IMR-90 (cell line): ENCODE measurements at regions not wholly inside any gene's neighbourhood (a gene's known extent, or its start where the extent isn't known, plus 50 kb on each side); places are given as distances from the start of the nearest gene placed in this dataset.

Experiments
- ATAC-seq: fragments of 200-7000 bp; cut with Tn5 transposase; 2 replicates; pipeline ENCODE4 v1.9.1; 2020; ENCODE audit warnings: low read depth, mild to moderate bottlenecking, moderate library complexity
- BruUV-seq: library from RNA; stranded (reverse); fragments of 400-500 nt; replicated peaks from 2 replicates; lab custom pipeline; 2021; lab: Mats Ljungman, UMichigan
- CTCF ChIA-PET: fragments of 300-600 bp; formaldehyde crosslinking; extraction: SDS; loops from one replicate; lab custom pipeline; 2021; ENCODE audit warnings: antibody characterized with exemption; lab: Yijun Ruan, JAX
- POLR2A ChIA-PET: fragments of 300-600 bp; sonication (Branson Sonifier 250); formaldehyde crosslinking; loops from one replicate; lab custom pipeline; 2022; ENCODE audit warnings: antibody characterized with exemption; ENCODE audit not compliant: unreplicated experiment; lab: Charles Lee
- DNase-seq: peaks from one replicate; pipeline ENCODE4 v3.0.0; 2013
- H2AFZ ChIP-seq: replicated peaks from 2 replicates; pipeline ENCODE3; 2013; ENCODE audit warnings: low read length, mild to moderate bottlenecking; ENCODE audit not compliant: poor library complexity
- H2AK5ac ChIP-seq: 2 replicates; pipeline ENCODE4 v1.6.1; 2013; ENCODE audit warnings: low read depth, low read length, inconsistent platforms
- H2AK9ac ChIP-seq: replicated peaks from 2 replicates; pipeline ENCODE3; 2013; ENCODE audit warnings: mild to moderate bottlenecking, low read depth, low read length, moderate library complexity; ENCODE audit not compliant: poor library complexity
- H2BK120ac ChIP-seq: 2 replicates; pipeline ENCODE4 v1.6.1; 2013; ENCODE audit warnings: low read depth, low read length, inconsistent platforms
- H2BK15ac ChIP-seq: 3 replicates; pipeline ENCODE4 v1.6.1; 2013; ENCODE audit warnings: low read depth, low read length, inconsistent platforms
- H2BK20ac ChIP-seq: 2 replicates; pipeline ENCODE4 v1.6.1; 2013; ENCODE audit warnings: low read depth, mild to moderate bottlenecking, inconsistent platforms, low read length, moderate library complexity
- H2BK5ac ChIP-seq: 2 replicates; pipeline ENCODE4 v1.6.1; 2013; ENCODE audit warnings: mild to moderate bottlenecking, low read depth, low read length, inconsistent platforms; ENCODE audit not compliant: poor library complexity, severe bottlenecking
- H3K14ac ChIP-seq: replicated peaks from 2 replicates; pipeline ENCODE4 v1.6.1; 2013; ENCODE audit warnings: low read depth, low read length, inconsistent platforms
- H3K18ac ChIP-seq: 2 replicates; pipeline ENCODE4 v1.6.1; 2013; ENCODE audit warnings: low read depth, low read length, control low read depth
- H3K23ac ChIP-seq: 2 replicates; pipeline ENCODE4 v1.6.1; 2013; ENCODE audit warnings: low read depth, low read length, inconsistent platforms
- H3K27ac ChIP-seq: 2 replicates; pipeline ENCODE4 v1.5.1; 2013; ENCODE audit warnings: mild to moderate bottlenecking, control low read depth, low read length; ENCODE audit not compliant: insufficient read depth
- H3K27me3 ChIP-seq: 2 replicates; pipeline ENCODE4 v1.6.1; 2013; ENCODE audit warnings: low read length; ENCODE audit not compliant: control insufficient read depth, insufficient read depth
- H3K36me3 ChIP-seq: 2 replicates; pipeline ENCODE4 v1.6.1; 2013; ENCODE audit warnings: low read length, mixed read lengths; ENCODE audit not compliant: control insufficient read depth, insufficient read depth
- H3K4ac ChIP-seq: 2 replicates; pipeline ENCODE4 v1.6.1; 2013; ENCODE audit warnings: low read depth, low read length, inconsistent platforms
- H3K4me1 ChIP-seq: 2 replicates; pipeline ENCODE4 v1.6.1; 2013; ENCODE audit warnings: low read length, mixed read lengths; ENCODE audit not compliant: control insufficient read depth, insufficient read depth
- H3K4me2 ChIP-seq: 2 replicates; pipeline ENCODE4 v1.6.1; 2013; ENCODE audit warnings: low read depth, mild to moderate bottlenecking, control low read depth, low read length, moderate library complexity
- H3K4me3 ChIP-seq: 2 replicates; pipeline ENCODE4 v1.5.1; 2013; ENCODE audit warnings: low read depth, mild to moderate bottlenecking, control low read depth, low read length, moderate library complexity; ENCODE audit not compliant: insufficient read depth
- H3K56ac ChIP-seq: 2 replicates; pipeline ENCODE4 v1.6.1; 2013; ENCODE audit warnings: low read length, inconsistent platforms; ENCODE audit not compliant: insufficient read depth; ENCODE audit errors: extremely low read depth
- H3K79me1 ChIP-seq, 2 experiments: 2 replicates each; pipeline ENCODE4 v1.6.1; 2013; ENCODE audit warnings: low read length in 2 of 2, inconsistent platforms in 1 of 2, low read depth in 1 of 2
- H3K9ac ChIP-seq: 2 replicates; pipeline ENCODE4 v1.6.1; 2013; ENCODE audit warnings: low read depth, low read length, control low read depth
- H3K9me1 ChIP-seq: 2 replicates; pipeline ENCODE4 v1.6.1; 2013; ENCODE audit warnings: low read length, inconsistent platforms; ENCODE audit not compliant: insufficient read depth
- H3K9me3 ChIP-seq: 2 replicates; pipeline ENCODE4 v1.6.1; 2013; ENCODE audit warnings: low read length; ENCODE audit not compliant: control insufficient read depth, insufficient read depth
- H4K20me1 ChIP-seq: 2 replicates; pipeline ENCODE4 v1.6.1; 2013; ENCODE audit warnings: low read length, inconsistent platforms; ENCODE audit not compliant: insufficient read depth
- H4K5ac ChIP-seq: 2 replicates; pipeline ENCODE4 v1.6.1; 2013; ENCODE audit warnings: mild to moderate bottlenecking, low read depth, low read length, control low read depth
- H4K8ac ChIP-seq, 2 experiments: 2 replicates each; pipeline ENCODE4 v1.6.1; 2013; ENCODE audit warnings: low read depth in 2 of 2, low read length in 2 of 2, control low read depth in 1 of 2, inconsistent platforms in 1 of 2
- H4K91ac ChIP-seq: 2 replicates; pipeline ENCODE4 v1.6.1; 2013; ENCODE audit warnings: low read depth, low read length, inconsistent platforms; ENCODE audit not compliant: insufficient read depth
- CEBPB ChIP-seq: IDR thresholded peaks from 2 replicates; pipeline ENCODE4 v1.6.1; 2012; ENCODE audit warnings: low read depth, low read length, improper control_type of control experiment
- CTCF ChIP-seq: conservative IDR thresholded peaks from 2 replicates; pipeline ENCODE4 v1.5.1; 2012; ENCODE audit warnings: mild to moderate bottlenecking, low read depth, low read length, improper control_type of control experiment
- MAZ ChIP-seq: IDR thresholded peaks from 2 replicates; pipeline ENCODE4 v1.6.1; 2012; ENCODE audit warnings: low read depth, mild to moderate bottlenecking, low read length, improper control_type of control experiment, moderate library complexity, borderline replicate concordance
- MXI1 ChIP-seq: IDR thresholded peaks from 2 replicates; pipeline ENCODE4 v1.6.1; 2012; ENCODE audit warnings: low read depth, mild to moderate bottlenecking, low read length, moderate library complexity, borderline replicate concordance
- POLR2A ChIP-seq: IDR thresholded peaks from 2 replicates; pipeline ENCODE4 v1.6.1; 2012; ENCODE audit warnings: mild to moderate bottlenecking, low read depth, low read length
- RCOR1 ChIP-seq: IDR thresholded peaks from 2 replicates; pipeline ENCODE4 v1.6.1; 2012; ENCODE audit warnings: mild to moderate bottlenecking, low read length, improper control_type of control experiment; ENCODE audit not compliant: insufficient replicate concordance
- RFX5 ChIP-seq: IDR thresholded peaks from 2 replicates; pipeline ENCODE4 v1.8.0; 2012; ENCODE audit warnings: low read depth, mild to moderate bottlenecking, low read length, moderate library complexity
- WGBS, 2 experiments: methylation state at CpG; one replicate each; pipeline versions ENCODE4 v1.1.5 to v1.1.7; 2013; ENCODE audit warnings: missing lambda C conversion rate in 2 of 2; ENCODE audit not compliant: insufficient read length in 1 of 2; ENCODE audit errors: extremely low coverage in 2 of 2; 5-methylcytosine and 5-hydroxymethylcytosine counted together
- dilution Hi-C: fragments of 300-500 bp; cut with HindIII; formaldehyde crosslinking; loops from one replicate; pipeline ENCODE4 v1.14.3; 2018; ENCODE audit warnings: low sequenced_read_pairs; ENCODE audit not compliant: unreplicated experiment
- in situ Hi-C: fragments of 300-500 bp; cut with MboI; formaldehyde crosslinking; loops from 3 replicates; pipeline ENCODE4 v1.14.3; 2019; ENCODE audit warnings: low sequenced_read_pairs, inconsistent platforms, mixed read lengths
- intact Hi-C: fragments of 100-400 bp; cut with micrococcal nuclease; formaldehyde crosslinking; loops from 2 replicates; pipeline ENCODE4 v1.10.0; 2022
- TF ChIP-seq, protein P1 (sequence below): fragments of 150-350 bp; IDR thresholded peaks from 2 replicates; pipeline ENCODE4 v1.6.1; 2017; ENCODE audit warnings: mild to moderate bottlenecking, antibody characterized with exemption, low read length, low read depth
- TF ChIP-seq, protein P2 (sequence below): fragments of 150-350 bp; IDR thresholded peaks from 2 replicates; pipeline ENCODE4 v1.6.1; 2016; ENCODE audit warnings: low read depth, mild to moderate bottlenecking, low read length, moderate library complexity, borderline replicate concordance

DNA sequence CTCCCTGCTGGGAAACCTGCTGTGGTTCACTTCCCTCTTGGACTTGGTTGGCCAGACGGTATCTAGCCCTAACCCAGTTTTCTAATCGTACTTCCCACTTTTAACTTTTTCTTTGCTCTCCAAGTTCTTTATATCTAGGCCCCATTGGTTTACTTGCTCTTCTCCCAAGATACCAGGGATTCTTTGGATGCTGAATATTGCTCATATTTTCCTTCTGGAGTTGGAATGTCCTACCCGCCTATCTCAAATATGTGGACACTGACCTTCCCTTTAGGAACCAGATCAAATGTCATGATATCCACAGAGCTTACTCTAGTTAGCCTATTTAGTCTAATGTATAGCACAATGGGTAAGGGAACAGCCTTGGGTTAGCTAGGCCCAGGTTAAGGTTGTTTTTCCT lies 228.6 kb downstream of the DACT1 start:
- H3K9me1 ChIP-seq: peaks cover 13% of the 10 kb centered on the region
- H3K4me3 ChIP-seq: no peak overlapping the region
- no peaks in the 10 kb centered on the region for H3K27me3 ChIP-seq
- H2AK5ac ChIP-seq: peak overlapping the region; percentile 62; the same call in 1 of the 2 replicates
- peak overlapping the region; percentile 33; the same call in 1 of the 2 replicates for H2BK20ac ChIP-seq
- peak overlapping the region; percentile 60; the same call in 1 of the 2 replicates for H3K14ac ChIP-seq
- no peaks in the 10 kb centered on the region for H4K20me1 ChIP-seq
- no peak overlapping the region for H2BK120ac ChIP-seq
- no peaks in the 10 kb centered on the region for H3K9me3 ChIP-seq
- POLR2A ChIA-PET: no interaction called here
- no peaks in the 10 kb centered on the region for H3K36me3 ChIP-seq
- peak overlapping the region; percentile 63; the same call in 1 of the 3 replicates for H2BK15ac ChIP-seq
- H2AK9ac ChIP-seq: no peak overlapping the region
- H3K18ac ChIP-seq: peak overlapping the region; percentile 79
- no TSS peak for BruUV-seq
- in situ Hi-C loops: no loop called here
- DNase-seq (no peak), ATAC-seq (peak; percentile 18; the same call in 1 of the 2 replicates)
- no peak overlapping the region for H2BK5ac ChIP-seq
- TF ChIP-seq MAZ (no peak), CTCF (no peak), MXI1 (no peak), CEBPB (no peak), RCOR1 (no peak), RFX5 (no peak), POLR2A (no peak)
- TF ChIP-seq, protein P1, sequence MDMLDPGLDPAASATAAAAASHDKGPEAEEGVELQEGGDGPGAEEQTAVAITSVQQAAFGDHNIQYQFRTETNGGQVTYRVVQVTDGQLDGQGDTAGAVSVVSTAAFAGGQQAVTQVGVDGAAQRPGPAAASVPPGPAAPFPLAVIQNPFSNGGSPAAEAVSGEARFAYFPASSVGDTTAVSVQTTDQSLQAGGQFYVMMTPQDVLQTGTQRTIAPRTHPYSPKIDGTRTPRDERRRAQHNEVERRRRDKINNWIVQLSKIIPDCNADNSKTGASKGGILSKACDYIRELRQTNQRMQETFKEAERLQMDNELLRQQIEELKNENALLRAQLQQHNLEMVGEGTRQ: no peak
- TF ChIP-seq, protein P2, sequence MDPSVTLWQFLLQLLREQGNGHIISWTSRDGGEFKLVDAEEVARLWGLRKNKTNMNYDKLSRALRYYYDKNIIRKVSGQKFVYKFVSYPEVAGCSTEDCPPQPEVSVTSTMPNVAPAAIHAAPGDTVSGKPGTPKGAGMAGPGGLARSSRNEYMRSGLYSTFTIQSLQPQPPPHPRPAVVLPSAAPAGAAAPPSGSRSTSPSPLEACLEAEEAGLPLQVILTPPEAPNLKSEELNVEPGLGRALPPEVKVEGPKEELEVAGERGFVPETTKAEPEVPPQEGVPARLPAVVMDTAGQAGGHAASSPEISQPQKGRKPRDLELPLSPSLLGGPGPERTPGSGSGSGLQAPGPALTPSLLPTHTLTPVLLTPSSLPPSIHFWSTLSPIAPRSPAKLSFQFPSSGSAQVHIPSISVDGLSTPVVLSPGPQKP: no peak
- no peaks in the 10 kb centered on the region for H3K79me1 ChIP-seq
- peaks cover 13% of the 10 kb centered on the region for H3K4me1 ChIP-seq
- no peak overlapping the region for H3K4me2 ChIP-seq
- peak overlapping the region in 1 of 2 experiments; percentile 43; a peak in 1 of 4 replicates for H4K8ac ChIP-seq
- no CpG with 5 or more reads among the region's 3 CpGs for WGBS, 2 experiments
- H3K4ac ChIP-seq: peak overlapping the region; percentile 50; the same call in 1 of the 2 replicates
- H3K23ac ChIP-seq: peak overlapping the region; percentile 23; the same call in 1 of the 2 replicates
- no peak overlapping the region for H3K9ac ChIP-seq
- no peak overlapping the region for H2AFZ ChIP-seq
- dilution Hi-C loops: no loop called here
- no peak overlapping the region for H4K91ac ChIP-seq
- peak overlapping the region; percentile 48; the same call in 1 of the 2 replicates for H3K27ac ChIP-seq
- CTCF ChIA-PET: interaction anchor here (1.1 kb wide), 1 partner anchor 154 kb away, joined by 3 read pairs; no protein-coding TSS in a partner anchor
- intact Hi-C loops: no loop called here
- no peak overlapping the region for H3K56ac ChIP-seq
- H4K5ac ChIP-seq: peak overlapping the region; percentile 26; the same call in 1 of the 2 replicates
